OCI-LY1 (cell line): ENCODE measurements at regions not wholly inside any gene's neighbourhood (a gene's known extent, or its start where the extent isn't known, plus 50 kb on each side); places are given as distances from the start of the nearest gene placed in this dataset.

Experiments used
- H2AFZ ChIP-seq: fragments of 200-600 bp; sonication (generic), shearing (Covaris generic); 2 replicates; pipeline ENCODE4 v1.6.0; 2014; ENCODE audit warnings: antibody characterized with exemption, mild to moderate bottlenecking, low read length
- H3F3A ChIP-seq: fragments of 200-600 bp; sonication (generic), shearing (Covaris generic); 2 replicates; pipeline ENCODE4 v1.6.0; 2014; ENCODE audit warnings: mild to moderate bottlenecking, antibody characterized with exemption, low read length, moderate library complexity; ENCODE audit not compliant: insufficient read depth
- H3K27ac ChIP-seq: fragments of 200-600 bp; sonication (generic); 2 replicates; pipeline ENCODE4 v1.5.1; 2014; ENCODE audit warnings: low read length, mixed run types, mild to moderate bottlenecking, low read depth; ENCODE audit not compliant: poor library complexity, severe bottlenecking
- H3K27me3 ChIP-seq: fragments of 200-600 bp; sonication (generic); 2 replicates; pipeline ENCODE4 v1.6.0; 2014; ENCODE audit warnings: antibody characterized with exemption, mild to moderate bottlenecking, low read length, moderate library complexity; ENCODE audit not compliant: insufficient read depth
- H3K36me3 ChIP-seq: fragments of 200-600 bp; sonication (generic); 2 replicates; pipeline ENCODE4 v1.6.1; 2014; ENCODE audit warnings: mild to moderate bottlenecking, antibody characterized with exemption, low read length, moderate library complexity, mixed read lengths; ENCODE audit not compliant: insufficient read depth
- H3K4me1 ChIP-seq: fragments of 200-600 bp; sonication (generic); 2 replicates; pipeline ENCODE4 v1.5.1; 2014; ENCODE audit warnings: mild to moderate bottlenecking, low read length, moderate library complexity; ENCODE audit not compliant: insufficient read depth, severe bottlenecking
- H3K4me2 ChIP-seq: fragments of 200-600 bp; sonication (generic), shearing (Covaris generic); 2 replicates; pipeline ENCODE4 v1.6.1; 2014; ENCODE audit warnings: low read length
- H3K4me3 ChIP-seq: fragments of 200-600 bp; sonication (generic); 2 replicates; pipeline ENCODE4 v1.5.1; 2014; ENCODE audit warnings: low read length, low read depth, mild to moderate bottlenecking, mixed read lengths; ENCODE audit not compliant: poor library complexity, severe bottlenecking
- H3K79me2 ChIP-seq: fragments of 200-600 bp; shearing (Covaris generic); 2 replicates; pipeline ENCODE4 v1.6.1; 2016; ENCODE audit warnings: mixed run types, low read length, mixed read lengths; ENCODE audit not compliant: insufficient read depth
- H3K9ac ChIP-seq: fragments of 200-600 bp; sonication (generic), shearing (Covaris generic); 2 replicates; pipeline ENCODE4 v1.6.1; 2014; ENCODE audit warnings: mild to moderate bottlenecking, low read length, mixed read lengths
- H3K9me2 ChIP-seq: fragments of 200-600 bp; sonication (generic), shearing (Covaris generic); 2 replicates; pipeline ENCODE4 v1.6.1; 2014; ENCODE audit warnings: low read depth, mild to moderate bottlenecking, low read length, mixed read lengths
- H3K9me3 ChIP-seq: fragments of 200-600 bp; shearing (Covaris generic); 2 replicates; pipeline ENCODE4 v1.6.1; 2014; ENCODE audit warnings: low read length, mixed read lengths
- H4K20me1 ChIP-seq: fragments of 200-600 bp; sonication (generic), shearing (Covaris generic); 2 replicates; pipeline ENCODE4 v1.6.0; 2016; ENCODE audit warnings: mild to moderate bottlenecking, low read length; ENCODE audit not compliant: insufficient read depth
- EZH2 ChIP-seq: fragments of 200-600 bp; sonication (generic), shearing (Covaris generic); IDR thresholded peaks from 2 replicates; pipeline ENCODE4 v1.8.0; 2017; ENCODE audit warnings: borderline replicate concordance, mixed run types, mild to moderate bottlenecking, antibody characterized with exemption, low read length, moderate library complexity, mixed read lengths
- TF ChIP-seq, protein P1 (sequence below): fragments of 200-600 bp; sonication (generic), shearing (Covaris generic); IDR thresholded peaks from 2 replicates; pipeline ENCODE4 v1.5.1; 2017; ENCODE audit warnings: mild to moderate bottlenecking, antibody characterized with exemption, low read length, moderate library complexity, mixed read lengths

DNA sequence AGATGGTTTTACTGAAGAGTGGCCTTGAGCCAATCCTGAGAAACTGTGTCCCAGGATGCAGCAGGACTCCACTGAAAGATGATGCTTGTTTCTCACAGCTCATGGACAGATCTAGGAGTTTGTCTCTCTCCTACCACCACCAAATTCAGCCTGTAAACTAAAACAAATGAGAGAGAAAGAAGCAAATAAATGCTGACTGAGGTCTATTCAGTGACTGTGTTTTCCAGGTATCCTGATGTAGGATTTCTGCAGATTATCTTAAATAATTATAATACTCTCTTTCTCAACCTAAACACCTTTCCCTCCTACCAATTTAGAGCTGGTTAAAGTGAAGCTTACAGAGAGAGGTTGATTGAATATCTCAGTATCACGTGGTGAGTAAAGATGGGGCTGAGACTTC lies 599.6 kb upstream of the LCORL start:
- no peaks in the 10 kb centered on the region for H3K36me3 ChIP-seq
- no peaks in the 10 kb centered on the region for H4K20me1 ChIP-seq
- no peaks in the 10 kb centered on the region for H3K79me2 ChIP-seq
- H3K9me2 ChIP-seq, result no peaks in the 10 kb centered on the region
- no peaks in the 10 kb centered on the region for H3F3A ChIP-seq
- H3K9me3 ChIP-seq, result no peaks in the 10 kb centered on the region
- TF ChIP-seq, protein P1, sequence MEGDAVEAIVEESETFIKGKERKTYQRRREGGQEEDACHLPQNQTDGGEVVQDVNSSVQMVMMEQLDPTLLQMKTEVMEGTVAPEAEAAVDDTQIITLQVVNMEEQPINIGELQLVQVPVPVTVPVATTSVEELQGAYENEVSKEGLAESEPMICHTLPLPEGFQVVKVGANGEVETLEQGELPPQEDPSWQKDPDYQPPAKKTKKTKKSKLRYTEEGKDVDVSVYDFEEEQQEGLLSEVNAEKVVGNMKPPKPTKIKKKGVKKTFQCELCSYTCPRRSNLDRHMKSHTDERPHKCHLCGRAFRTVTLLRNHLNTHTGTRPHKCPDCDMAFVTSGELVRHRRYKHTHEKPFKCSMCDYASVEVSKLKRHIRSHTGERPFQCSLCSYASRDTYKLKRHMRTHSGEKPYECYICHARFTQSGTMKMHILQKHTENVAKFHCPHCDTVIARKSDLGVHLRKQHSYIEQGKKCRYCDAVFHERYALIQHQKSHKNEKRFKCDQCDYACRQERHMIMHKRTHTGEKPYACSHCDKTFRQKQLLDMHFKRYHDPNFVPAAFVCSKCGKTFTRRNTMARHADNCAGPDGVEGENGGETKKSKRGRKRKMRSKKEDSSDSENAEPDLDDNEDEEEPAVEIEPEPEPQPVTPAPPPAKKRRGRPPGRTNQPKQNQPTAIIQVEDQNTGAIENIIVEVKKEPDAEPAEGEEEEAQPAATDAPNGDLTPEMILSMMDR, result no peak
- TF ChIP-seq EZH2, result no peak
- H3K9ac ChIP-seq, result no peak overlapping the region
- no peaks in the 10 kb centered on the region for H3K27me3 ChIP-seq
- no peak overlapping the region for H3K4me2 ChIP-seq
- H3K27ac ChIP-seq, result no peak overlapping the region
- no peak overlapping the region for H3K4me3 ChIP-seq
- no peak overlapping the region for H2AFZ ChIP-seq
- no peaks in the 10 kb centered on the region for H3K4me1 ChIP-seq

DNA sequence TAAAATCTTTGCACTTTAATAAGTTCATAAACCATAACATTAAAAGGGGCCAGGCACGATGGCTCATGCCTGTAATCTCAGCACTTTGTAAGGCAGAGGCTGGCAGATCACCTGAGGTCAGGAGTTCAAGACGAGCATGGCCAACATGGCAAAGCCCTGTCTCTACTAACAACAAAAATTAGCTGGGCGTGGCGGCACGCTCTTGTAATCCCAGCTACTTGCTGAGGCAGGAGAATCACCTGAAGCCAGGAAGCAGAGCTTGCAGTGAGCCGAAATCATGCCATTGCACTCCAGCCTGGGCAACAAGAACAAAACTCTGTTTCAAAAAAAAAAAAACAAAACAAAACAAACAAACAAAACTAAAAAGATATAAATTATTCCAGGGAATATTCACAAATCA lies 595.2 kb upstream of the LCORL start:
- Histone ChIP-seq H3K9me2 (no peaks in the 10 kb centered on the region), H2AFZ (no peak overlapping the region), H3K36me3 (no peaks in the 10 kb centered on the region), H3K79me2 (no peaks in the 10 kb centered on the region), H3K9ac (no peak overlapping the region), H3K9me3 (no peaks in the 10 kb centered on the region), H3K27ac (no peak overlapping the region), H3K4me2 (no peak overlapping the region), H4K20me1 (no peaks in the 10 kb centered on the region), H3F3A (no peaks in the 10 kb centered on the region), H3K4me3 (no peak overlapping the region), H3K27me3 (no peaks in the 10 kb centered on the region), H3K4me1 (no peaks in the 10 kb centered on the region)
- no peak for TF ChIP-seq EZH2
- TF ChIP-seq, protein P1, result no peak

DNA sequence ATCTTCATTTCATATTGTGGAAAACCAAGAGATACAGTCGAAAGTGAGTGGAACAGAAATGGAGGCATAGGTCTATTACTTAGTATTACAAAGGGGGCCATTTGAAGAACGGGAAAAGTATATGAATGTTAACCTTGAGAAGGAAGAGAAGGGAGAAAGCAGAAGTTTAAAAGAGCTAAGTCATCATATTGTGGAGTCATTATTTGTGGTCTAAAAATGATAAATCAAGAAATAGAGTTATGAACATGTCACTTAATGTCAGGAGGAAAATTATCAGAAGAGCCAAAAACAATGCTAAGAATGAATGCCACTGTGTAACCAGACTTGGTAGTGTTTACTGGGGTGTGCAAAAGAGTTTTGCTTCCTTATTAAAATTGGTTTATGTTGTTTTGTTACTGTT lies 589.5 kb upstream of the LCORL start:
- TF ChIP-seq, protein P1, result no peak
- no peak for TF ChIP-seq EZH2
- Histone ChIP-seq H3K36me3 (no peaks in the 10 kb centered on the region), H3K4me3 (no peak overlapping the region), H3K9me3 (no peaks in the 10 kb centered on the region), H3K4me1 (no peaks in the 10 kb centered on the region), H3F3A (no peaks in the 10 kb centered on the region), H3K79me2 (no peaks in the 10 kb centered on the region), H2AFZ (no peak overlapping the region), H4K20me1 (no peaks in the 10 kb centered on the region), H3K27me3 (no peaks in the 10 kb centered on the region), H3K27ac (no peak overlapping the region), H3K9me2 (no peaks in the 10 kb centered on the region), H3K9ac (no peak overlapping the region), H3K4me2 (no peak overlapping the region)
